Activated CD8-positive, alpha-beta memory T cell treated with anti-CD3 and anti-CD28 coated beads, Interleukin-2, amount 10 ng/mL, durations not matched to agents 7 days and 5 days (primary cell): ENCODE measurements at regions not wholly inside any gene's neighbourhood (a gene's known extent, or its start where the extent isn't known, plus 50 kb on each side); places are given as distances from the start of the nearest gene placed in this dataset.

ENCODE experiments used
- ATAC-seq: fragments of 150-1000 bp; cut with Tn5 transposase; one replicate; pipeline ENCODE4 v1.10.0; 2021; ENCODE audit warnings: moderate library complexity
- CTCF ChIA-PET: fragments of 350-600 bp; sonication (Branson Sonifier 250); formaldehyde crosslinking; loops from one replicate; lab custom pipeline; 2021; ENCODE audit warnings: antibody characterized with exemption; lab: Charles Lee
- DNase-seq: peaks from one replicate; pipeline ENCODE4 v3.0.0-alpha.2; 2020
- H3K27ac Mint-ChIP-seq: one replicate; pipeline ENCODE4 v1.8.0; 2021; ENCODE audit warnings: mild to moderate bottlenecking, mixed read lengths
- H3K27me3 Mint-ChIP-seq: one replicate; pipeline ENCODE4 v1.8.0; 2021; ENCODE audit warnings: mixed read lengths
- H3K36me3 Mint-ChIP-seq: one replicate; pipeline ENCODE4 v1.8.0; 2021; ENCODE audit warnings: mild to moderate bottlenecking, mixed read lengths
- H3K4me1 Mint-ChIP-seq: one replicate; pipeline ENCODE4 v1.8.0; 2021; ENCODE audit warnings: mixed read lengths
- H3K4me3 Mint-ChIP-seq: one replicate; pipeline ENCODE4 v1.8.0; 2021; ENCODE audit warnings: mild to moderate bottlenecking, moderate library complexity, mixed read lengths
- H3K9me3 Mint-ChIP-seq: one replicate; pipeline ENCODE4 v1.8.0; 2022; ENCODE audit warnings: low read depth, mixed read lengths

DNA sequence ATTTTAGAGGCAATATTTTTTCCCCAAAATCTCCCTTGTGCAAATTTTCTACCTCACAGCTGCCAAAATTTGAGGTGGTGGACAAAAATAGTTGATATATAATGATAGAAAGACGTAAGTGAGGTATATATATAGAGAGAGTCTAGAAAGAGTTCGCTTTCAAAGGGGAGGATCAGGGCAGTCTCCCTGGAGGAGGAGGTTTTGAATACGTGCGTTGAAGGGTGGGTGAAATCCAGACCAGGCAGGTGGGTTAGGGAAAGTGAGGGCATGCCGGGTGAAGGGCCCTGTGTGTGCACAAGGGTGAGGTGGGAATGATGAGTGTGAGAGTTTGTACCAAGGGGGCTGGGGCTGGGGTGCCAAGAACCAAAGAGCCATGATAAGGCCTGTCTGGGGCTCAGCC lies 100.2 kb downstream of the CEBPB start:
- CTCF ChIA-PET: no interaction called here
- Mint-ChIP-seq H3K27me3 (peaks cover 2% of the 10 kb centered on the region), H3K36me3 (no peaks in the 10 kb centered on the region), H3K4me1 (peaks cover 31% of the 10 kb centered on the region), H3K4me3 (no peak overlapping the region), H3K27ac (no peak overlapping the region), H3K9me3 (no peaks in the 10 kb centered on the region)
- ATAC-seq (no peak), DNase-seq (no peak)

GRCh38 chr20:50291254-50292078 lies 100.8 kb downstream of the CEBPB start:
- Mint-ChIP-seq H3K36me3 (no peaks in the 10 kb centered on the region), H3K27ac (peak overlapping the region; percentile 21), H3K9me3 (no peaks in the 10 kb centered on the region), H3K27me3 (no peaks in the 10 kb centered on the region), H3K4me1 (peaks cover 28% of the 10 kb centered on the region), H3K4me3 (no peak overlapping the region)
- no peak for ATAC-seq
- no peak for DNase-seq
- CTCF ChIA-PET: no interaction called here

DNA sequence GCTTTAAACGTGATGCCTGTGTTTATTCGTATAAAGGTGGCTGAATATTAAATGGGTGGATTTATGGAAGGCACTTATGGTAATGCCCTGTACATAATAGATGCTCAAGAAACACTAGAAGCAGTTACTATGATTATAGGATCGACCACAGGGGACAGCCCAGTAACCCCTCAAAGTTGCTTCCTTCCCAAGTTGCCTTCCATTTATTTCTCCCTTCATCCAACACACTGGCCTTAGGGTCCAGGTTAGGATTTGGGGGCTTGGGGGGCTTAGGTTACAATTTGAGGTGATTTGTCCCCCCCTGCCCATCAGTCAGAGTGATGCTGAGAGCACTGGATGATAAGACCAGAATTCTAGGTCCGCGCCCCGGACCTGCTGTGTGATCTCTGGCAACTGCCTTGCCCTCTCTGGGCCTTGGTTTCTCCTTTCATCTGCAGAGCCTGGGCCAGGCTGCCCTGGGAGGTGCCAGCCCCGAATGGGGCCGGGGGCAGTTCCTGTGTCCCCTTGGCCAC lies 101.5 kb downstream of the CEBPB start:
- H3K9me3 Mint-ChIP-seq: no peaks in the 10 kb centered on the region
- no peaks in the 10 kb centered on the region for H3K36me3 Mint-ChIP-seq
- H3K27ac Mint-ChIP-seq: peak overlapping the region; percentile 63
- no peak for ATAC-seq
- no peak for DNase-seq
- CTCF ChIA-PET: interaction anchor here (0.9 kb wide), 1 partner anchor 9 kb away, joined by 3 read pairs; no protein-coding TSS in a partner anchor
- no peak overlapping the region for H3K4me3 Mint-ChIP-seq
- peaks cover 32% of the 10 kb centered on the region for H3K4me1 Mint-ChIP-seq
- H3K27me3 Mint-ChIP-seq: no peaks in the 10 kb centered on the region

- DNase-seq: peak; percentile 83
- peaks cover 38% of the 10 kb centered on the region for H3K4me1 Mint-ChIP-seq
- CTCF ChIA-PET: interaction anchor here (0.9 kb wide), 1 partner anchor 10 kb away, joined by 3 read pairs; no protein-coding TSS in a partner anchor
- H3K36me3 Mint-ChIP-seq: no peaks in the 10 kb centered on the region
- H3K27me3 Mint-ChIP-seq: no peaks in the 10 kb centered on the region
- H3K4me3 Mint-ChIP-seq: no peak overlapping the region
- peak; percentile 76 for ATAC-seq
- H3K9me3 Mint-ChIP-seq: no peaks in the 10 kb centered on the region
- H3K27ac Mint-ChIP-seq: peak overlapping the region; percentile 63
Observed at GRCh38 chr20:50292591-50293283, 102.1 kb downstream of the CEBPB start.

- peaks cover 46% of the 10 kb centered on the region for H3K4me1 Mint-ChIP-seq
- no peaks in the 10 kb centered on the region for H3K9me3 Mint-ChIP-seq
- DNase-seq (no peak), ATAC-seq (no peak)
- CTCF ChIA-PET: interaction anchor here (0.7 kb wide), 1 partner anchor 9 kb away, joined by 3 read pairs; no protein-coding TSS in a partner anchor
- H3K27me3 Mint-ChIP-seq: no peaks in the 10 kb centered on the region
- H3K4me3 Mint-ChIP-seq: no peak overlapping the region
- no peak overlapping the region for H3K27ac Mint-ChIP-seq
- no peaks in the 10 kb centered on the region for H3K36me3 Mint-ChIP-seq
Observed at GRCh38 chr20:50293284-50294139, 102.9 kb downstream of the CEBPB start.

DNA sequence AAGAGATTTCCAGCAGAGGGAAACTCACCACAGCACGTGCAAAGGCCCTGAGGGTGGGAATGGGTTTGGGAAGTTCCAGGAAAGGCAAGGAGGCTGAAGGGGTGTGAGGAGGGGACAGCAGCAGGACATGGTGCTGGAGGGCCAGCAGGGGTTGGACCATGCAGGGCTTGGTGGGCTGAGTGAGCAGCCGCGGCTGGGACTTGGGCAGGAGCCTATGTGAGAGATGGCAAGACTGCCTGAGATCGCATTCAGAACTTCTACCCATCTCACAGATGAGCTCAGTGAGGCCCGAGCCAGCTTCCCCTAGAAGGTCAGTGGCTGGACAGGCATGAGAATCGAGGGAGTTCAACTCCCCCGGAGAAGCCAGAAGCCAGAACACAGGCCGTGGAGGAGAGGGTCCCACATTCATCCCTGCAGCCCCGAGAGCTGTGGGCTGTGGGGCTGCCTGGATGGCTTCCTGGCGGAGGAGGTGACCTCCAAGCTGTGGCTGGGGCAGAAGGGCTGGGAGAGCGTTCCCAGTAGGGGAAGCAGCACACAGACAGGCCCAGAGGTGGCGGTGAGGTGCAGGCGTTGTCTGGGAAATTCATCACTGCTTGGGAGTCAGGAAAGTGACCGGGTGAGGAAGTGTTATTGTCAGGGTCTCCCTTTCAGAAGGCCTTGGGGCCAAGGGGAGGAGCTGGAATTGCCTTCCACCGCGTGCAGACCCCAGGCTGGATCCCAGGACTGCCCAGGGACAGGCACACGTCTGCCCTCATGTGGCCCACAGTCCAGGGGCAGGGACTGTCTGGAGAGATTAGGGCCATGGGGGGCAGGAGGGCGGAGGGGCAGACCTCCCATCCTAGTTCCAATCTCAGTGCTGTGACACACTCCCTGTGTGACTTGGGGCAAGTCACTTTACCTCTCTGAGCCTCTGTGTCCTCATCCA lies 103.8 kb downstream of the CEBPB start:
- no peak for ATAC-seq
- Mint-ChIP-seq H3K36me3 (no peaks in the 10 kb centered on the region), H3K4me3 (no peak overlapping the region), H3K9me3 (no peaks in the 10 kb centered on the region), H3K27ac (no peak overlapping the region), H3K4me1 (peaks cover 49% of the 10 kb centered on the region), H3K27me3 (no peaks in the 10 kb centered on the region)
- no peak for DNase-seq
- CTCF ChIA-PET: interaction anchor here (0.7 kb wide), 1 partner anchor 8 kb away, joined by 3 read pairs; no protein-coding TSS in a partner anchor

DNA sequence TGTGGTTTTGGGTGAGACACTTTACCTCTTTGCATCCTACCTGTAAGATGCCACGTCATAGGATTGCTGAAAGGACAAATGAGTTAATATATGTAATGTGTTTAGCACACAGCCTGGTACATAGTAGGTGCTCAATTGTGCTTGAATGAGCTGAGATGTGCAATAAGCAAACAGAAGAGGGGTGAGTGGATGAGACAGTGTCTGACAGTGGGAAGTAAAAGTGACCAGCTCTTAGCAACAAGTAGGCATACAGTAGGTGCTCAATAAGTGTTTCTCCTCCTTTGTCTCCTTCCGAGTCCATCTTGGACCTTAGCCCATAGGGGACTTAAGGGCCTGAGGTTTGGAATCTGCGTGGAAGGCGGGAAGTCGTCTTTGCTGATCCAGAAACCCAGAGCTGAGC lies 104.7 kb downstream of the CEBPB start:
- DNase-seq (no peak), ATAC-seq (no peak)
- no peak overlapping the region for H3K4me3 Mint-ChIP-seq
- H3K4me1 Mint-ChIP-seq: peaks cover 49% of the 10 kb centered on the region
- CTCF ChIA-PET: interaction anchor here (1.1 kb wide), 1 partner anchor 10 kb away, joined by 6 read pairs; no protein-coding TSS in a partner anchor
- H3K27me3 Mint-ChIP-seq: peaks cover 7% of the 10 kb centered on the region
- H3K36me3 Mint-ChIP-seq: no peaks in the 10 kb centered on the region
- H3K9me3 Mint-ChIP-seq: no peaks in the 10 kb centered on the region
- H3K27ac Mint-ChIP-seq: no peak overlapping the region

DNA sequence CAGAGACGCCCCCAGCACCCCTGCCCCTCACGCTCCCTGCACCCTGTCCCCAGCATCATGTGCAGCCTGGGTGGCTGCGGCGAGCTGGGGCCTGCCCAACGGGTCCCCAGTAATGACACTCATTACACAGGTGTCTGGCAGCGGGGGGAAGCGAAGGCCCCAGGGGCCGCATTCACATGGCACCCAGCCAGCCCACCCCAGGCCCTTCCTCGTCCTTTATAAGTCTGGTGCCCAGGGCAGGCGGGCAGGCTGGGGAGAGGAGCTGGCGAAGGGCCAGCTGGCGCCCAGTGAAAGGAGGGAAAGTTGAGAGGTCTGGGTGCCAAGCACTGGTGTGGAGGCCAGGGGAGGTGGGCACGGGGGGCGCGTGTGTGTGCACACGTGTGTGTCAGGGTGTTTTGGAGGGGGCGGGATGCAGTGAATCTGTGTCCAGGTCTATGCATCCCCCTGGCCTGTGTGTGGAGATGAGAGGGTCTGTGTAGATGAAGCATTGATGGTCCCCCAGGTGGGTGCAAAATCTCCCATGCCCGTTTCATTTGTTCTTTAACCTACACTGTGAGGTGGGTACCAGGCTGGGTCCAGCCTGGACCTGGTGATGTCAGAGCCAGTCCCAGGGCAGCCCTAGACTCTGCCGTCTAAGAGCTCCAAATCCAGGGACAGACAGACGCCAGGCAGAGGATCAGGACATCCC lies 105.3 kb downstream of the CEBPB start:
- Mint-ChIP-seq H3K9me3 (no peaks in the 10 kb centered on the region), H3K27ac (no peak overlapping the region), H3K36me3 (no peaks in the 10 kb centered on the region), H3K27me3 (peaks cover 11% of the 10 kb centered on the region), H3K4me3 (no peak overlapping the region), H3K4me1 (peaks cover 47% of the 10 kb centered on the region)
- no peak for DNase-seq
- CTCF ChIA-PET: interaction anchor here (1.1 kb wide), 2 partner anchors 11 to 33 kb away, joined by 3 to 6 read pairs; no protein-coding TSS in a partner anchor
- ATAC-seq: no peak

GRCh38 chr20:50296450-50297375 lies 106.1 kb downstream of the CEBPB start:
- DNase-seq: no peak
- no peak overlapping the region for H3K4me3 Mint-ChIP-seq
- H3K27me3 Mint-ChIP-seq: peaks cover 18% of the 10 kb centered on the region
- no peaks in the 10 kb centered on the region for H3K36me3 Mint-ChIP-seq
- ATAC-seq: no peak
- H3K4me1 Mint-ChIP-seq: peaks cover 46% of the 10 kb centered on the region
- no peaks in the 10 kb centered on the region for H3K9me3 Mint-ChIP-seq
- no peak overlapping the region for H3K27ac Mint-ChIP-seq
- CTCF ChIA-PET: interaction anchor here (0.8 to 1.1 kb wide), 3 partner anchors 12 to 118 kb away, joined by 3 to 6 read pairs (median 3); no protein-coding TSS in a partner anchor

DNA sequence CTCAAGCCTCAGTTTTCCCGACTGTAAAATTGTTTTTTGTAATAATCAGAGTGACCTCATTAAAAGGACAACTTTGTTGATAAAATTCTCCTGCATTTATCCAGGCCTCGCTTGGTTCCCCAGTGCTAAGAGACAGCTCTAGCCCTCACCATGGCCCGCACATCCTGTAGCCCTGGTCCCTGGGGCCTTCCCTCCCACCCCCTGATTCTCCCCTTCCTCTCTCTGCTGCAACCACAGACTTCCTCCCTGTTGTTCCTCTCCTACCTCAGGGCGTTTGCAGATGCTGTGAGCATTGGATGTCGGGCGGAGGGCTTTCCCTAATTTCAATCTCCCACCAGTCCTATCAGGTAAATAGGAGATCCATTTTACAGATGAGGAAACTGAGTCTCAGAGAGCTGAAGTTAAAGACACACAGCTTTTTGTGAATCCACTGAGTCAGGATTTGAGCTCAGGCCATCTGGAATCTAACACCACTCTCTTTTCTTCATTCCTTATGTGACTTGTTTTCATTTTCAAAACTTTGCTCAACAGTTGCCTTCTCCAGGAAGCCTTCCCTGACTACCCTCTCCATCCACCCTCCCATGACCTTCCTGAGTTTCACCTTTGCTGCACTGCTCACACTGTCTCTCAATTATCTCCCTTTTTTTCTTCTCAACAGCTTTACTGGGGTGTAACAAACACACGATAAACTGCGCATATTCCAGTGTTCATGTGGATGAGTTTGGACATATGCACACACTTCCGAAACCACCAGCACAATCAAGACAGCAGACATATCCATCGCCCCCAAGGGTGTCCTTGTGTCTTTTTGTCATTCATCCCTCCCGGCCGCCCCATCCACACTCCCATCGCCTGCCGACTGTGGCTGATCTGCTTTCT lies 107.1 kb downstream of the CEBPB start:
- ATAC-seq (no peak), DNase-seq (no peak)
- no peak overlapping the region for H3K27ac Mint-ChIP-seq
- H3K4me1 Mint-ChIP-seq: peaks cover 42% of the 10 kb centered on the region
- peaks cover 22% of the 10 kb centered on the region for H3K27me3 Mint-ChIP-seq
- H3K36me3 Mint-ChIP-seq: no peaks in the 10 kb centered on the region
- CTCF ChIA-PET: interaction anchor here (0.8 kb wide), 1 partner anchor 119 kb away, joined by 3 read pairs; no protein-coding TSS in a partner anchor
- H3K4me3 Mint-ChIP-seq: no peak overlapping the region
- no peaks in the 10 kb centered on the region for H3K9me3 Mint-ChIP-seq
